Choroid plexus epithelial cell (primary cell): ENCODE measurements at regions not wholly inside any gene's neighbourhood (a gene's known extent, or its start where the extent isn't known, plus 50 kb on each side); places are given as distances from the start of the nearest gene placed in this dataset.
A peak's percentile ranks its signal among the peaks of the same experiment; 100 is the strongest.

Source experiments
- DNase-seq: peaks from one replicate; pipeline ENCODE4 v3.0.0-alpha.2; 2010; ENCODE audit warnings: low read depth
- H3K4me3 ChIP-seq: 2 replicates; pipeline ENCODE4 v1.5.1; 2011; ENCODE audit warnings: low read depth, mild to moderate bottlenecking, control low read depth, low read length, moderate library complexity
- TF ChIP-seq, protein P1 (sequence below): conservative IDR thresholded peaks from 2 replicates; pipeline ENCODE4 v1.5.1; 2011; ENCODE audit warnings: low read depth, mild to moderate bottlenecking, control low read depth, inconsistent platforms, low read length, moderate library complexity

DNA sequence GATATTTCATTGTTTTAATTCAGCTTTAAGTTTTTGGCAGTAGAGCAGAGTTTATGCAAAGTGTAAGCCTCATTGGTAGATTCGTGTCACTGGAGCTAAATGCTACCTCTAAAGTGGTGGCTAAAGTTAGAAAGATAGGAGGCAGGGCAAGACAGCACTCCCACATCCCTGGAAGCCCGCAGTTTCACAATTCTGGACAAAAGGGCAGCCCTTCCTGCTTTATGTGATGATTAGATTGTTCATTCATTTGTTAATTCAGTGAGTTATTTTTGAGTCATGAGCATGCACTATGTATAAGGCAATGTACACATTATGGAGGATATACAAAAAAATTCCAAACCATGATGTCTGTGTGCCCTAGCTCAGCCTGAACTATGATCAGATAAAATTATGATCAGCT is 52.1 kb upstream of the EIF3M start:
- TF ChIP-seq, protein P1, sequence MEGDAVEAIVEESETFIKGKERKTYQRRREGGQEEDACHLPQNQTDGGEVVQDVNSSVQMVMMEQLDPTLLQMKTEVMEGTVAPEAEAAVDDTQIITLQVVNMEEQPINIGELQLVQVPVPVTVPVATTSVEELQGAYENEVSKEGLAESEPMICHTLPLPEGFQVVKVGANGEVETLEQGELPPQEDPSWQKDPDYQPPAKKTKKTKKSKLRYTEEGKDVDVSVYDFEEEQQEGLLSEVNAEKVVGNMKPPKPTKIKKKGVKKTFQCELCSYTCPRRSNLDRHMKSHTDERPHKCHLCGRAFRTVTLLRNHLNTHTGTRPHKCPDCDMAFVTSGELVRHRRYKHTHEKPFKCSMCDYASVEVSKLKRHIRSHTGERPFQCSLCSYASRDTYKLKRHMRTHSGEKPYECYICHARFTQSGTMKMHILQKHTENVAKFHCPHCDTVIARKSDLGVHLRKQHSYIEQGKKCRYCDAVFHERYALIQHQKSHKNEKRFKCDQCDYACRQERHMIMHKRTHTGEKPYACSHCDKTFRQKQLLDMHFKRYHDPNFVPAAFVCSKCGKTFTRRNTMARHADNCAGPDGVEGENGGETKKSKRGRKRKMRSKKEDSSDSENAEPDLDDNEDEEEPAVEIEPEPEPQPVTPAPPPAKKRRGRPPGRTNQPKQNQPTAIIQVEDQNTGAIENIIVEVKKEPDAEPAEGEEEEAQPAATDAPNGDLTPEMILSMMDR, result no peak
- peak; percentile 18 for DNase-seq
- no peak overlapping the region for H3K4me3 ChIP-seq

DNA sequence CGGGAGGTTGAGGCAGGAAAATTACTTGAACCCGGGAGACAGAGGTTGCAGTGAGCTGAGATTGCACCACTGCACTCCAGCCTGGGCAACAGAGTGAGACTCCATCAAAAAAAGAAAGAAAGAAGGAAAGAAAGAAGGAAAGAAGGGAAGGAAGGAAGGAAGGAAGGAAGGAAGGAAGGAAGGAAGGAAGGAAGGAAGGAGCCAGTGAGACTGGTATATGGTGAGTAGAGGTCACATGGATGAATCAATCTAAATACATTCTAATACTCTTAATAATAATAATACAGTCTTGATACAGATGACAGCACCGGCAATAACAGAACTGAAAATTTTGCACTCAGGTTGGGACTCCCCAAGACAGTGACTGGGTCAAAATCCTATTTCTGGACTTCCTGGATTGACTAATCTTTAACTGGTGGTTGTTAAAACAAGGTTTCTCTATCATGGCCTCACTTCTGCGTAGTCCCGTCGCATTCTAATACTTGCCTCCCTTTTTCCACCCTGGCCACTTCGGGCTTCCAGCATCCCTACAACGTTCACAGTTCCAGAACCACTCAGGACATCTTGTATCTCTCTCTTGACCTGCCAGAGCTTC is 53.5 kb upstream of the EIF3M start:
- no peak for DNase-seq
- H3K4me3 ChIP-seq, result no peak overlapping the region
- TF ChIP-seq, protein P1, result no peak

DNA sequence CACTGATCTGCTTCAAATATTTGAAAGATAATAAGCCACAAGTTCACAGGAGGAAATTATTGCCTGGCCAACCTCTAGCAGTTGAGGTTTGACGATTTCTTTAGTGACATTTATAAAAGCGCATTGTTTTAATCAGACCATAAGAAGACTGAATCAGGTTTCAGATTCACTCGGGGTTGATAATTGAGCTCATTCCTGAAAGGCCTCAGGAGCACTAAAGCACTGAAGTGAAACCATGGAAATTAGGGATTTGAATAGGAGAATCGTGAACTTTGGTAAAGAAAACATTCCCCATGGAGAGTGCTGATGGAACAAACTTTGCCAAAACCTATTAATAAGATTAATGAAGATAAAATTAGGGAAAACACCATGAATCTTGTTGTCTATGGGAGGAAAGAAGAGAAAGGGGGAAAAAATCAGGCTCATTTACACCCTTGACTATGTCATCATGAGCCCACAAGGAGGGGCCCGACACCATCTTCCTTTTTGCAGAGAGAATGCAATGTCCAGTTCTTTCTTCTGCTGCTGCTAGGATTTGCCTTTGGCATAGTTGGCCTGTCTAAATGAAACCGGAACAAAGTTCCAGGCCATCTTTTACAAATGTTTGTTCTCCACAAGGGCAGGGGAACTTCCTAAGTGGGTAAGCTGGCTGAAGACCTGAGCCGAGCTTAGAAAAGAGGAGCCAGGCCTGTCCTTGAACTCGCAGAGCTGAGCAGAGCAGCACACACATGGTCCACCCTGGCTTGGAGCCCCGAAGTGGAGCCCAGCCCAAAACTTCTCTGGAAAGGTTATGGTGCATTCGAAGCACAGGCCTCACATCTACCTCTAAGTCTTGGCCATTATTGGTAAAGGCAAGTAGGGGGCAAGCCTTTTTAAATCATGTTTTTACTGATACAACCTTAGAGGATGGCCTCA is 56.1 kb upstream of the EIF3M start:
- TF ChIP-seq, protein P1, result no peak
- DNase-seq, result no peak
- no peak overlapping the region for H3K4me3 ChIP-seq

DNA sequence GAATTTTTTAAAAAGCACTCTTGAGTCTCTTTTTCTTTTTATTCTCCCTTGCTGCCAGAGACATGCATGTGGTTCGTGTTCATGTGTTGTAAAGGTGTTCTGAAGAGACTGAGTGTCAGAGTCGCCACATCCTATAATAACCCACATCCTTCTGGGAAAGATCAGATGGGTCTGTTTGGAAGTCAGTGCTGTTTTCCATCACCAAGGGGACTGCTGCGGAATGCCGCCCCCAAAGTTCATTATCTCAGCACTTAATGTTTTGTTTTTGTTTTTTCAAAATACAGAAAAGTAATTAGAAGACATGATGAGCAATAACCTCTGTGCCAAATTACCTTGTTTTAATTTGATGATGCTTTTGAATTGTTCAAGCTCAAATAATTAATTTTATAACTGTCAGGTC is 56.9 kb upstream of the EIF3M start:
- TF ChIP-seq, protein P1, result no peak
- no peak overlapping the region for H3K4me3 ChIP-seq
- no peak for DNase-seq

DNA sequence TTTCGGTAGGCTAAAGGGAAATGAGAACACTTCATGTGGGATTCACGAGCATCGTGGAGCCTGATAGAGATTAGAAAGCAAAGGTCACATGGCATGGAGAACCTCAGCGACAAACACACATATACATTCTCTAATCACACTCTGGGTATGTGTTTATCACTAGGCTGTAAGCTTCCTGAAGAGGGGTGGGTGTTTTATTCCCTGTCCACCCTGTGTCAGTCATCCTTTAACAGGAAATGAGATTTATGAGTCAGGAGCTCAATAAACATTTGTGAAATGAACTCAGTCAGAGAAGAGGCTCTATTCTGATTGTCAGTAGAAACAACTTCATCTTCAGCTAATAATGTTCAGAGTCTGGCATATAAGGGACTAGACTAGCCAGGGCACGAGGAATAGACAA is 71.7 kb upstream of the EIF3M start:
- peak; percentile 32 for DNase-seq
- TF ChIP-seq, protein P1, result no peak

DNA sequence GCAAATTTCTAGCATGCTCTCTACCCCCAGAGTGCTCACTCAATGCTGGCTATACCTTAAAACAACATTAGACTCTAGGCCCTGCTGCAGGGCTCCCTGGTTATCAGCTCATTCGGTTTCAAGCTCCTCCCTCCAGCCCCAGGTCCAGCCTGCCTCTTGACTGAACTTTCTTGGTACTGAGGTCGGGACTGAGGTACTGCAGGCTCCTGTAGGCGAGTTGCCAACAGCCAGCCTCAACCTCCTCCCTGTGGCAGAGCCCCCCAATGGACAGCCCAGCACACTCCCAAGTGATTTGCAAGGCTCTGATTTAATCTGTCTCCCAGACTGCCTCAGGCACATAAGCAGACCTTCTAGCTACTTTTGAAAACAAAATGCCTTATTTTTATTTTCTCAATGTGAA is 73.6 kb upstream of the EIF3M start:
- no peak overlapping the region for H3K4me3 ChIP-seq
- TF ChIP-seq, protein P1, result no peak

More for the DNA sequence above, 71.7 kb upstream of the EIF3M start:
- no peak overlapping the region for H3K4me3 ChIP-seq

More for the DNA sequence above, 73.6 kb upstream of the EIF3M start:
- DNase-seq, result no peak
